HCT116 (cell line): ENCODE measurements at regions not wholly inside any gene's neighbourhood (a gene's known extent, or its start where the extent isn't known, plus 50 kb on each side); places are given as distances from the start of the nearest gene placed in this dataset.

Experiments used
- ATAC-seq: fragments of 200-7000 bp; cut with Tn5 transposase; 2 replicates; pipeline ENCODE4 v1.9.1; 2020; ENCODE audit warnings: mild to moderate bottlenecking, moderate library complexity
- BruUV-seq: library from RNA; stranded (reverse); fragments of 400-500 nt; replicated peaks from 2 replicates; lab custom pipeline; 2021; lab: Mats Ljungman, UMichigan
- CTCF ChIA-PET: fragments of 300-600 bp; sonication (Branson Sonifier 250); formaldehyde crosslinking; loops from one replicate; lab custom pipeline; 2021; ENCODE audit warnings: antibody characterized with exemption; lab: Charles Lee
- POLR2A ChIA-PET: fragments of 300-600, 350-600 bp; sonication (Branson Sonifier 250); formaldehyde crosslinking; loops from one replicate; lab custom pipeline; 2021; ENCODE audit warnings: antibody characterized with exemption; lab: Charles Lee
- RAD21 ChIA-PET, 2 experiments: fragments of 300-600 bp; sonication (Branson Sonifier 250); formaldehyde crosslinking; loops; one replicate each; lab custom pipeline; 2023; ENCODE audit warnings: low total read pairs in 2 of 2; ENCODE audit not compliant: uncharacterized antibody in 2 of 2, unreplicated experiment in 2 of 2, low non-redundant PET in 1 of 2; lab: Charles Lee
- DNase-seq: peaks from one replicate; pipeline ENCODE4 v3.0.0-alpha.2; 2010; ENCODE audit warnings: low read depth, low spot score
- H2AFZ ChIP-seq: fragments of 200-600 bp; shearing (Covaris generic), sonication (generic); 2 replicates; pipeline ENCODE4 v1.6.1; 2017; ENCODE audit warnings: low read depth, mixed run types, mixed read lengths, antibody characterized with exemption, low read length; ENCODE audit not compliant: poor library complexity, severe bottlenecking
- H3K27ac ChIP-seq: 2 replicates; pipeline ENCODE4 v1.5.1; 2012; ENCODE audit warnings: low read depth, low read length
- H3K27me3 ChIP-seq: fragments of 200-600 bp; sonication (generic); 2 replicates; pipeline ENCODE4 v1.6.1; 2016; ENCODE audit warnings: mixed run types, low read length, mixed read lengths; ENCODE audit not compliant: insufficient read depth
- H3K36me3 ChIP-seq, 2 experiments: fragments of 200-500 bp in 1 of 2; fragments of 200-600 bp in 1 of 2; sonication (Bioruptor generic) in 1 of 2; sonication (generic) in 1 of 2; 2 replicates each; pipeline versions ENCODE4 v1.5.1 to v1.6.1; 2014 to 2016; ENCODE audit warnings: low read length in 2 of 2, inconsistent platforms in 1 of 2, mixed read lengths in 1 of 2, mixed run types in 1 of 2; ENCODE audit not compliant: insufficient read depth in 2 of 2, control insufficient read depth in 1 of 2
- H3K4me1 ChIP-seq, 2 experiments: fragments of 200-600 bp in 1 of 2; sonication (generic) in 1 of 2; 2 replicates each; pipeline versions ENCODE4 v1.5.1 to v1.6.1; 2012 to 2017; ENCODE audit warnings: low read length in 2 of 2, inconsistent platforms in 1 of 2, mild to moderate bottlenecking in 1 of 2, mixed read lengths in 1 of 2, mixed run types in 1 of 2, moderate library complexity in 1 of 2; ENCODE audit not compliant: insufficient read depth in 2 of 2, control insufficient read depth in 1 of 2
- H3K4me2 ChIP-seq: fragments of 200-600 bp; sonication (generic); 2 replicates; pipeline ENCODE4 v1.6.1; 2017; ENCODE audit warnings: mixed run types, low read length, mixed read lengths
- H3K4me3 ChIP-seq, 2 experiments: fragments of 200-600 bp in 1 of 2; sonication (generic) in 1 of 2; replicated peaks in 1 of 2; 2 replicates each; pipeline ENCODE4 v1.5.1; 2011 to 2016; ENCODE audit warnings: low read length in 2 of 2, control low read depth in 1 of 2, low read depth in 1 of 2, mild to moderate bottlenecking in 1 of 2, mixed read lengths in 1 of 2, mixed run types in 1 of 2
- H3K79me2 ChIP-seq: fragments of 200-600 bp; sonication (generic); 2 replicates; pipeline ENCODE4 v1.6.1; 2017; ENCODE audit warnings: mild to moderate bottlenecking, mixed run types, low read length, moderate library complexity, mixed read lengths; ENCODE audit not compliant: insufficient read depth
- H3K9ac ChIP-seq: fragments of 200-600 bp; sonication (generic); 2 replicates; pipeline ENCODE4 v1.6.1; 2016; ENCODE audit warnings: low read length, mixed read lengths
- H3K9me2 ChIP-seq: fragments of 200-600 bp; sonication (generic), shearing (Covaris generic); 2 replicates; pipeline ENCODE4 v1.6.1; 2017; ENCODE audit warnings: mixed run types, mild to moderate bottlenecking, moderate library complexity; ENCODE audit not compliant: insufficient read depth
- H3K9me3 ChIP-seq, 2 experiments: fragments of 200-500 bp in 1 of 2; fragments of 200-600 bp in 1 of 2; sonication (Bioruptor generic) in 1 of 2; sonication (generic) in 1 of 2; 2 replicates each; pipeline ENCODE4 v1.6.1; 2014 to 2017; ENCODE audit warnings: low read length in 2 of 2, mixed read lengths in 2 of 2, inconsistent platforms in 1 of 2, low read depth in 1 of 2, mild to moderate bottlenecking in 1 of 2, mixed run types in 1 of 2, moderate library complexity in 1 of 2; ENCODE audit not compliant: control insufficient read depth in 1 of 2, insufficient read depth in 1 of 2
- H4K20me1 ChIP-seq: fragments of 200-600 bp; sonication (generic), shearing (Covaris generic); 2 replicates; pipeline ENCODE4 v1.6.1; 2017; ENCODE audit warnings: mixed run types, mild to moderate bottlenecking, moderate library complexity; ENCODE audit not compliant: insufficient read depth
- CEBPB ChIP-seq: IDR thresholded peaks from 2 replicates; pipeline ENCODE4 v1.6.1; 2012; ENCODE audit warnings: low read depth
- POLR2AphosphoS5 ChIP-seq: IDR thresholded peaks from 2 replicates; pipeline ENCODE4 v1.6.1; 2011; ENCODE audit warnings: mild to moderate bottlenecking, low read depth, low read length, moderate library complexity
- intact Hi-C: fragments of 100-400 bp; cut with micrococcal nuclease; formaldehyde crosslinking; loops from 2 replicates; pipeline ENCODE4 v1.10.0; 2022
- TF ChIP-seq, protein P1 (sequence below): IDR thresholded peaks from 2 replicates; pipeline ENCODE4 v1.6.1; 2011; ENCODE audit warnings: mild to moderate bottlenecking, low read length, moderate library complexity; ENCODE audit not compliant: insufficient replicate concordance; ENCODE audit errors: extremely low read depth
- TF ChIP-seq, protein P2 (sequence below): IDR thresholded peaks from 2 replicates; pipeline ENCODE4 v1.6.1; 2012; ENCODE audit warnings: low read depth

DNA sequence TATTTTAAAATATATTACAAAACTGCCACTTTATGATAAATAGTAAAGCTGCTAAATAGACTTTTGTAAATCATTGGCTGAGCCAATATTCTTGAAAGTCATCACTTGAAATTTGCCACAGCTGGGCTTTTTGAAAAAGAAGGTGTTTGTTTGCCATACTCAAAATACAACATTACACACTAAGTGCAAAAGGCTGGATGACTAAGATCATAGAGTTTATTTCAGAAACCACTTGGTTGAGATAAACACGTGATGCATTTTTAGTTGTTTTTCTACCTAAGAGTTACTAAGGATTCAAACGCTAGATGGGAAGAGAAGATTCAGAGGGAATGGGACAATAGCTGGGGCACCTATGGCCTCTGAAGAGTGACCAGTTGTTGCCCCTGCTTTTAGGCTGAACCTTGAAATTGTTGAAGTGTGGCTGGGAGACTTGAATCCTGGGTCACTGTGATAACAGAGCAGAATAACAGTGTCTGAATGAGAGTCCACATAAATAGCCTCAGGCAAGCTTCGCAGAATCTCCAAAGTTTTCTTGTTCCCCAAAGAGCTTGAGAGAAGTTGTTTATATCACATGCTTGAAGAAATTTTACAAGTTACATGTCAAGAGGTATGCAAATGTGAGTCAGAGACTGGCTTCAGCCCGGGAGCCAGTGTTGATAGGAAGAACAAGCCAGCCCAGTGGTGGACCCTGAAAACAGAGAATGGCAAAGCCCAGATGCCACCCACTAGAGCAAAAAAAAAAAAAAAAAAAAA is 409.8 kb downstream of the GPD2 start:
- H4K20me1 ChIP-seq: no peaks in the 10 kb centered on the region
- H3K4me3 ChIP-seq: no peak overlapping the region
- POLR2A ChIA-PET: no interaction called here
- DNase-seq (no peak), ATAC-seq (no peak)
- intact Hi-C loops: no loop called here
- no TSS peak for BruUV-seq
- no peaks in the 10 kb centered on the region for H3K27me3 ChIP-seq
- H3K9ac ChIP-seq: no peak overlapping the region
- no peak overlapping the region for H3K27ac ChIP-seq
- no peaks in the 10 kb centered on the region for H3K9me3 ChIP-seq
- H3K36me3 ChIP-seq: no peaks in the 10 kb centered on the region
- no peaks in the 10 kb centered on the region for H3K4me1 ChIP-seq
- no peak overlapping the region for H2AFZ ChIP-seq
- no peaks in the 10 kb centered on the region for H3K79me2 ChIP-seq
- no peak for TF ChIP-seq POLR2AphosphoS5
- TF ChIP-seq, protein P1, sequence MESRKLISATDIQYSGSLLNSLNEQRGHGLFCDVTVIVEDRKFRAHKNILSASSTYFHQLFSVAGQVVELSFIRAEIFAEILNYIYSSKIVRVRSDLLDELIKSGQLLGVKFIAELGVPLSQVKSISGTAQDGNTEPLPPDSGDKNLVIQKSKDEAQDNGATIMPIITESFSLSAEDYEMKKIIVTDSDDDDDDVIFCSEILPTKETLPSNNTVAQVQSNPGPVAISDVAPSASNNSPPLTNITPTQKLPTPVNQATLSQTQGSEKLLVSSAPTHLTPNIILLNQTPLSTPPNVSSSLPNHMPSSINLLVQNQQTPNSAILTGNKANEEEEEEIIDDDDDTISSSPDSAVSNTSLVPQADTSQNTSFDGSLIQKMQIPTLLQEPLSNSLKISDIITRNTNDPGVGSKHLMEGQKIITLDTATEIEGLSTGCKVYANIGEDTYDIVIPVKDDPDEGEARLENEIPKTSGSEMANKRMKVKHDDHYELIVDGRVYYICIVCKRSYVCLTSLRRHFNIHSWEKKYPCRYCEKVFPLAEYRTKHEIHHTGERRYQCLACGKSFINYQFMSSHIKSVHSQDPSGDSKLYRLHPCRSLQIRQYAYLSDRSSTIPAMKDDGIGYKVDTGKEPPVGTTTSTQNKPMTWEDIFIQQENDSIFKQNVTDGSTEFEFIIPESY: no peak
- no peak for TF ChIP-seq CEBPB
- TF ChIP-seq, protein P2, sequence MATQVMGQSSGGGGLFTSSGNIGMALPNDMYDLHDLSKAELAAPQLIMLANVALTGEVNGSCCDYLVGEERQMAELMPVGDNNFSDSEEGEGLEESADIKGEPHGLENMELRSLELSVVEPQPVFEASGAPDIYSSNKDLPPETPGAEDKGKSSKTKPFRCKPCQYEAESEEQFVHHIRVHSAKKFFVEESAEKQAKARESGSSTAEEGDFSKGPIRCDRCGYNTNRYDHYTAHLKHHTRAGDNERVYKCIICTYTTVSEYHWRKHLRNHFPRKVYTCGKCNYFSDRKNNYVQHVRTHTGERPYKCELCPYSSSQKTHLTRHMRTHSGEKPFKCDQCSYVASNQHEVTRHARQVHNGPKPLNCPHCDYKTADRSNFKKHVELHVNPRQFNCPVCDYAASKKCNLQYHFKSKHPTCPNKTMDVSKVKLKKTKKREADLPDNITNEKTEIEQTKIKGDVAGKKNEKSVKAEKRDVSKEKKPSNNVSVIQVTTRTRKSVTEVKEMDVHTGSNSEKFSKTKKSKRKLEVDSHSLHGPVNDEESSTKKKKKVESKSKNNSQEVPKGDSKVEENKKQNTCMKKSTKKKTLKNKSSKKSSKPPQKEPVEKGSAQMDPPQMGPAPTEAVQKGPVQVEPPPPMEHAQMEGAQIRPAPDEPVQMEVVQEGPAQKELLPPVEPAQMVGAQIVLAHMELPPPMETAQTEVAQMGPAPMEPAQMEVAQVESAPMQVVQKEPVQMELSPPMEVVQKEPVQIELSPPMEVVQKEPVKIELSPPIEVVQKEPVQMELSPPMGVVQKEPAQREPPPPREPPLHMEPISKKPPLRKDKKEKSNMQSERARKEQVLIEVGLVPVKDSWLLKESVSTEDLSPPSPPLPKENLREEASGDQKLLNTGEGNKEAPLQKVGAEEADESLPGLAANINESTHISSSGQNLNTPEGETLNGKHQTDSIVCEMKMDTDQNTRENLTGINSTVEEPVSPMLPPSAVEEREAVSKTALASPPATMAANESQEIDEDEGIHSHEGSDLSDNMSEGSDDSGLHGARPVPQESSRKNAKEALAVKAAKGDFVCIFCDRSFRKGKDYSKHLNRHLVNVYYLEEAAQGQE: no peak
- CTCF ChIA-PET: no interaction called here
- H3K4me2 ChIP-seq: no peak overlapping the region
- H3K9me2 ChIP-seq: no peaks in the 10 kb centered on the region
- RAD21 ChIA-PET: no interaction called here
